HepG2 (cell line): ENCODE measurements at regions not wholly inside any gene's neighbourhood (a gene's known extent, or its start where the extent isn't known, plus 50 kb on each side); places are given as distances from the start of the nearest gene placed in this dataset.

Experiments used
- ATAC-seq: fragments of 200-7000 bp; cut with Tn5 transposase; 3 replicates; pipeline ENCODE4 v1.9.1; 2020; ENCODE audit warnings: mild to moderate bottlenecking, moderate library complexity
- BruUV-seq: library from RNA; stranded (reverse); fragments of 400-500 nt; replicated peaks from 2 replicates; lab custom pipeline; 2021; lab: Mats Ljungman, UMichigan
- CTCF ChIA-PET: fragments of 300-600 bp; formaldehyde crosslinking; extraction: SDS; loops from one replicate; lab custom pipeline; 2021; ENCODE audit warnings: low total read pairs, inconsistent platforms, low intra/inter-chr PET ratio; lab: Yijun Ruan, JAX
- POLR2A ChIA-PET: fragments of 350-600 bp; sonication (Branson Sonifier 250); formaldehyde crosslinking; loops from one replicate; lab custom pipeline; 2020; ENCODE audit warnings: antibody characterized with exemption, inconsistent platforms; lab: Yijun Ruan, JAX
- DNase-seq: peaks from one replicate; pipeline ENCODE4 v3.0.0-alpha.2; 2015; ENCODE audit warnings: low spot score
- FAIRE-seq: peaks from 3 replicates; lab custom pipeline; 2011; peaks lifted over from hg19 to GRCh38; lab: Jason Lieb, UNC
- H2AFZ ChIP-seq: one replicate; pipeline ENCODE4 v1.6.1; 2011; ENCODE audit warnings: low read length, inconsistent platforms
- H3K27ac ChIP-seq: fragments of 300-600 bp; 3 replicates; pipeline ENCODE4 v1.8.0; 2011; ENCODE audit warnings: mixed run types, mild to moderate bottlenecking, mixed read lengths, low read length, inconsistent platforms; ENCODE audit not compliant: insufficient read depth; ENCODE audit errors: extremely low read length
- H3K27me3 ChIP-seq, 2 experiments: fragments of 200-600 bp in 1 of 2; 2 replicates in 1 of 2; 3 replicates in 1 of 2; pipeline versions ENCODE4 v1.6.0 to v1.8.0; 2011; ENCODE audit warnings: low read length in 2 of 2, mild to moderate bottlenecking in 2 of 2, moderate library complexity in 2 of 2, inconsistent platforms in 1 of 2; ENCODE audit not compliant: insufficient read depth in 2 of 2, control insufficient read depth in 1 of 2
- H3K36me3 ChIP-seq, 2 experiments: fragments of 200-600 bp in 1 of 2; replicated peaks in 1 of 2; 2 replicates in 1 of 2; 3 replicates in 1 of 2; pipeline versions ENCODE4 v1.5.1 to v1.8.0; 2011; ENCODE audit warnings: low read length in 2 of 2, inconsistent platforms in 1 of 2; ENCODE audit not compliant: insufficient read depth in 2 of 2, control insufficient read depth in 1 of 2
- H3K4me1 ChIP-seq: 2 replicates; pipeline ENCODE4 v1.5.1; 2012; ENCODE audit warnings: low read length, inconsistent platforms; ENCODE audit not compliant: insufficient read depth
- H3K4me2 ChIP-seq: 2 replicates; pipeline ENCODE4 v1.6.0; 2011; ENCODE audit warnings: low read depth, low read length, inconsistent platforms
- H3K4me3 ChIP-seq, 3 experiments: fragments of 200-600 bp in 1 of 3; sonication (generic), shearing (Covaris generic) in 1 of 3; replicated peaks in 1 of 3; 2 replicates each; pipeline ENCODE4 v1.5.1; 2011 to 2016; ENCODE audit warnings: low read length in 3 of 3, inconsistent platforms in 2 of 3, low read depth in 2 of 3, mild to moderate bottlenecking in 2 of 3, control low read depth in 1 of 3, mixed read lengths in 1 of 3; ENCODE audit not compliant: insufficient read depth in 1 of 3
- H3K79me2 ChIP-seq: one replicate; pipeline ENCODE4 v1.6.1; 2011; ENCODE audit warnings: low read length, inconsistent platforms; ENCODE audit not compliant: insufficient read depth
- H3K9ac ChIP-seq: 2 replicates; pipeline ENCODE4 v1.6.0; 2011; ENCODE audit warnings: mild to moderate bottlenecking, low read depth, low read length, inconsistent platforms; ENCODE audit not compliant: insufficient read depth
- H3K9me3 ChIP-seq: 2 replicates; pipeline ENCODE4 v1.5.1; 2012; ENCODE audit warnings: mild to moderate bottlenecking, low read length
- H4K20me1 ChIP-seq: 2 replicates; pipeline ENCODE4 v1.6.0; 2011; ENCODE audit warnings: inconsistent platforms, mild to moderate bottlenecking, low read length, moderate library complexity; ENCODE audit not compliant: insufficient read depth
- ATF2 ChIP-seq: sonication (generic); formaldehyde crosslinking; IDR thresholded peaks from 2 replicates; pipeline ENCODE4 v1.4.0; 2020; ENCODE audit warnings: missing genetic modification reagents
- CENPT ChIP-seq: sonication (generic); formaldehyde crosslinking; IDR thresholded peaks from 2 replicates; pipeline ENCODE4 v1.8.0; 2022; ENCODE audit warnings: low read depth, mild to moderate bottlenecking, moderate library complexity, missing genetic modification reagents
- GMEB1 ChIP-seq: sonication (generic); formaldehyde crosslinking; IDR thresholded peaks from 2 replicates; pipeline ENCODE4 v1.5.1; 2020; ENCODE audit warnings: missing genetic modification reagents, mild to moderate bottlenecking, borderline replicate concordance
- HES4 ChIP-seq: sonication (generic); formaldehyde crosslinking; IDR thresholded peaks from 2 replicates; pipeline ENCODE4 v1.9.0; 2021; ENCODE audit warnings: mild to moderate bottlenecking, missing genetic modification reagents, borderline replicate concordance
- HINFP ChIP-seq: sonication (generic); formaldehyde crosslinking; IDR thresholded peaks from 2 replicates; pipeline ENCODE4 v1.4.0; 2020; ENCODE audit warnings: low read depth, mild to moderate bottlenecking, missing genetic modification reagents
- HNF1B ChIP-seq: sonication (generic); formaldehyde crosslinking; IDR thresholded peaks from 2 replicates; pipeline ENCODE4 v1.5.1; 2020; ENCODE audit warnings: mild to moderate bottlenecking, moderate library complexity, missing genetic modification reagents
- HOXA5 ChIP-seq: sonication (generic); formaldehyde crosslinking; IDR thresholded peaks from 2 replicates; pipeline ENCODE4 v1.4.0; 2020; ENCODE audit warnings: missing genetic modification reagents
- JUND ChIP-seq: sonication (generic); formaldehyde crosslinking; IDR thresholded peaks from 2 replicates; pipeline ENCODE4 v1.8.0; 2022; ENCODE audit warnings: mild to moderate bottlenecking, missing genetic modification reagents
- NCOA1 ChIP-seq: sonication (generic); formaldehyde crosslinking; IDR thresholded peaks from 2 replicates; pipeline ENCODE4 v1.9.0; 2021; ENCODE audit warnings: missing genetic modification reagents
- NR2F1 ChIP-seq, 2 experiments: fragments of 450-650 bp in 1 of 2; formaldehyde crosslinking in 1 of 2; IDR thresholded peaks; 2 replicates each; pipeline versions ENCODE4 v1.5.0 to v1.6.1; 2016 to 2020; ENCODE audit warnings: mild to moderate bottlenecking in 1 of 2, missing compliant biosample characterization in 1 of 2, missing genetic modification reagents in 1 of 2, moderate library complexity in 1 of 2
- RNF2 ChIP-seq: fragments of 450-650 bp; conservative IDR thresholded peaks from 2 replicates; pipeline ENCODE4 v1.6.1; 2016; ENCODE audit warnings: low read depth
- SMC3 ChIP-seq: IDR thresholded peaks from 2 replicates; pipeline ENCODE4 v1.6.1; 2011; ENCODE audit warnings: low read length, improper control_type of control experiment
- ZFP1 ChIP-seq: IDR thresholded peaks from 2 replicates; pipeline ENCODE4 v1.6.1; 2016
- ZNF234 ChIP-seq: sonication (generic); formaldehyde crosslinking; conservative IDR thresholded peaks from 2 replicates; pipeline ENCODE4 v1.5.1; 2020; ENCODE audit warnings: mild to moderate bottlenecking, missing genetic modification reagents
- ZNF597 ChIP-seq: sonication (generic); formaldehyde crosslinking; IDR thresholded peaks from 2 replicates; pipeline ENCODE4 v1.5.0; 2020; ENCODE audit warnings: missing genetic modification reagents
- ZSCAN30 ChIP-seq: sonication (generic); formaldehyde crosslinking; IDR thresholded peaks from 2 replicates; pipeline ENCODE4 v1.5.0; 2020; ENCODE audit warnings: mild to moderate bottlenecking, missing genetic modification reagents
- WGBS: methylation state at CpG from one replicate; pipeline ENCODE4 v1.1.6; 2017; ENCODE audit warnings: low lambda C conversion rate; 5-methylcytosine and 5-hydroxymethylcytosine counted together
- in situ Hi-C: cut with HindIII; loops from 2 replicates; pipeline ENCODE4 v1.10.0; 2017; ENCODE audit warnings: low pct_unique_long_range_greater_than_20kb; ENCODE audit not compliant: extremely low pct_ligation_motif_present
- intact Hi-C: fragments of 100-400 bp; cut with micrococcal nuclease; formaldehyde crosslinking; loops from one replicate; pipeline ENCODE4 v1.10.0; 2022; ENCODE audit not compliant: unreplicated experiment

GRCh38 chr6:100209323-100210136 lies 215.5 kb upstream of the MCHR2 start:
- Histone ChIP-seq H2AFZ (no peak overlapping the region), H3K4me1 (no peaks in the 10 kb centered on the region), H3K79me2 (no peaks in the 10 kb centered on the region), H3K4me3 (no peak overlapping the region), H3K9me3 (no peaks in the 10 kb centered on the region), H3K27me3 (no peaks in the 10 kb centered on the region), H3K9ac (no peak overlapping the region), H4K20me1 (no peaks in the 10 kb centered on the region), H3K4me2 (no peak overlapping the region), H3K36me3 (no peaks in the 10 kb centered on the region), H3K27ac (no peak overlapping the region)
- DNase-seq (no peak), FAIRE-seq (no peak), ATAC-seq (no peak)
- intact Hi-C loops = no loop called here
- POLR2A ChIA-PET = no interaction called here
- no TSS peak for BruUV-seq
- 44% methylated on average over 2 of the region's 2 CpGs for WGBS
- CTCF ChIA-PET = no interaction called here
- TF ChIP-seq HOXA5 (CRISPR knock-in tag) = no peak
- no peak for TF ChIP-seq NCOA1
- no peak for TF ChIP-seq HNF1B (CRISPR knock-in tag)
- TF ChIP-seq GMEB1 (CRISPR knock-in tag) = no peak
- TF ChIP-seq NR2F1 (CRISPR knock-in tag; IDR thresholded peaks at IDR 0.05) = no peak
- no peak for TF ChIP-seq ATF2
- TF ChIP-seq JUND (CRISPR knock-in tag) = no peak
- no peak for TF ChIP-seq ZNF234 (CRISPR knock-in tag)
- TF ChIP-seq HES4 (CRISPR knock-in tag) = no peak
- no peak for TF ChIP-seq ZSCAN30 (CRISPR knock-in tag)
- TF ChIP-seq ZNF597 (CRISPR knock-in tag) = no peak
- no peak for TF ChIP-seq SMC3
- TF ChIP-seq RNF2 = no peak
- no peak for TF ChIP-seq HINFP (CRISPR knock-in tag)
- TF ChIP-seq CENPT = no peak
- no peak for TF ChIP-seq ZFP1 (CRISPR knock-in tag)
- in situ Hi-C loops = no loop called here
